ENCODE measurements at regions not wholly inside any gene's neighbourhood (a gene's known extent, or its start where the extent isn't known, plus 50 kb on each side); places are given as distances from the start of the nearest gene placed in this dataset.
"Not testable (repeated sequence)": the region's sequence is repeated elsewhere in the genome, so short reads cannot be mapped to it uniquely, and the experiment has no call there.

- DNase-seq (ENCODE audit: low read depth in 4 of 4, low spot score in 1 of 4): no peak
Measured at GRCh38 chr1:185474440-185475149, 157.6 kb upstream of the IVNS1ABP start.

- no peak for DNase-seq (ENCODE audit: low read depth in 4 of 4, low spot score in 1 of 4)
Measured at GRCh38 chr1:185473186-185473585, 156.1 kb upstream of the IVNS1ABP start.

- DNase-seq (ENCODE audit: low read depth in 4 of 4, low spot score in 1 of 4): no peak
Measured at GRCh38 chr1:185468626-185469025, 151.6 kb upstream of the IVNS1ABP start.

- DNase-seq (ENCODE audit: low read depth in 4 of 4, low spot score in 1 of 4): no peak
Measured at GRCh38 chr1:185467122-185467521, 150.1 kb upstream of the IVNS1ABP start.

- DNase-seq (ENCODE audit: low read depth in 4 of 4, low spot score in 1 of 4): no peak
Measured at GRCh38 chr1:185464777-185465176, 147.7 kb upstream of the IVNS1ABP start.

- DNase-seq (ENCODE audit: low read depth in 4 of 4, low spot score in 1 of 4): no peak
Measured at GRCh38 chr1:185463433-185463832, 146.4 kb upstream of the IVNS1ABP start.

GRCh38 chr1:185463011-185463410 lies 146.0 kb upstream of the IVNS1ABP start:
- DNase-seq (ENCODE audit: low read depth in 4 of 4, low spot score in 1 of 4): no peak

GRCh38 chr1:185460723-185461122 lies 143.7 kb upstream of the IVNS1ABP start:
- not testable (repeated sequence) for DNase-seq (ENCODE audit: low read depth in 4 of 4, low spot score in 1 of 4)

- DNase-seq (ENCODE audit: low read depth in 4 of 4, low spot score in 1 of 4): no peak
Measured at GRCh38 chr1:185459141-185459540, 142.1 kb upstream of the IVNS1ABP start.

GRCh38 chr1:185458670-185459069 lies 141.6 kb upstream of the IVNS1ABP start:
- DNase-seq (ENCODE audit: low read depth in 4 of 4, low spot score in 1 of 4): no peak

- DNase-seq (ENCODE audit: low read depth in 4 of 4, low spot score in 1 of 4): no peak
Measured at GRCh38 chr1:185453496-185454192, 136.6 kb upstream of the IVNS1ABP start.

- DNase-seq (ENCODE audit: low read depth in 4 of 4, low spot score in 1 of 4): no peak
Measured at GRCh38 chr1:185450917-185451316, 133.9 kb upstream of the IVNS1ABP start.

GRCh38 chr1:185450060-185450788 lies 133.2 kb upstream of the IVNS1ABP start:
- DNase-seq (ENCODE audit: low read depth in 4 of 4, low spot score in 1 of 4): no peak

GRCh38 chr1:185449378-185450059 lies 132.5 kb upstream of the IVNS1ABP start:
- no peak for DNase-seq (ENCODE audit: low read depth in 4 of 4, low spot score in 1 of 4)

- DNase-seq (ENCODE audit: low read depth in 4 of 4, low spot score in 1 of 4): no peak
Measured at GRCh38 chr1:185448591-185449186, 131.6 kb upstream of the IVNS1ABP start.

GRCh38 chr1:185446131-185446530 lies 129.1 kb upstream of the IVNS1ABP start:
- DNase-seq (ENCODE audit: low read depth in 4 of 4, low spot score in 1 of 4): no peak

- DNase-seq (ENCODE audit: low read depth in 4 of 4, low spot score in 1 of 4): no peak
Measured at GRCh38 chr1:185445594-185445993, 128.6 kb upstream of the IVNS1ABP start.

GRCh38 chr1:185444676-185445075 lies 127.6 kb upstream of the IVNS1ABP start:
- no peak for DNase-seq (ENCODE audit: low read depth in 4 of 4, low spot score in 1 of 4)

- DNase-seq (ENCODE audit: low read depth in 4 of 4, low spot score in 1 of 4): no peak
Measured at GRCh38 chr1:185442050-185442449, 125.0 kb upstream of the IVNS1ABP start.

GRCh38 chr1:185441605-185442004 lies 124.6 kb upstream of the IVNS1ABP start:
- DNase-seq (ENCODE audit: low read depth in 4 of 4, low spot score in 1 of 4): no peak

- no peak for DNase-seq (ENCODE audit: low read depth in 4 of 4, low spot score in 1 of 4)
Measured at GRCh38 chr1:185440877-185441276, 123.8 kb upstream of the IVNS1ABP start.

Data from stimulated activated CD4-positive, alpha-beta T cell treated with anti-CD3 and anti-CD28 coated beads, Interleukin-1b, Interleukin-23, amount 100 ng/mL, for 24 hours (primary cell).